ENCODE measurements at regions not wholly inside any gene's neighbourhood (a gene's known extent, or its start where the extent isn't known, plus 50 kb on each side); places are given as distances from the start of the nearest gene placed in this dataset.
A peak's percentile ranks its signal among the peaks of the same experiment; 100 is the strongest.

- Histone ChIP-seq H3K9me3 (no peaks in the 10 kb centered on the region), H3K27me3 (no peaks in the 10 kb centered on the region), H3K36me3 (replicated peaks in 1 of 2; ENCODE audit: insufficient read depth in 1 of 2, low read depth in 2 of 2) (no peaks in the 10 kb centered on the region), H3K4me1 (no peaks in the 10 kb centered on the region), H3K4me3 (no peak overlapping the region), H3K27ac (no peak overlapping the region)
- TF ChIP-seq POLR2A (IDR thresholded peaks at IDR 0.05) (no peak), CTCF (IDR thresholded peaks at IDR 0.05) (no peak)
- ATAC-seq (no peak), DNase-seq (no peak)
- intact Hi-C loops (cut with DNase I): no loop called here
- 85 to 94% methylated on average over 11 of the region's 11 CpGs for WGBS, 2 donors
Observed at GRCh38 chr13:80189889-80190597, 150.9 kb downstream of the SPRY2 start.

GRCh38 chr13:80180740-80181355 lies 160.1 kb downstream of the SPRY2 start:
- Histone ChIP-seq H3K4me1 (no peaks in the 10 kb centered on the region), H3K27ac (no peak overlapping the region), H3K27me3 (no peaks in the 10 kb centered on the region), H3K4me3 (no peak overlapping the region), H3K9me3 (no peaks in the 10 kb centered on the region), H3K36me3 (replicated peaks in 1 of 2; ENCODE audit: insufficient read depth in 1 of 2, low read depth in 2 of 2) (no peaks in the 10 kb centered on the region)
- WGBS, 2 donors: 79 to 81% methylated on average over 8 of the region's 8 CpGs
- TF ChIP-seq POLR2A (IDR thresholded peaks at IDR 0.05): no peak
- no peak for TF ChIP-seq CTCF (IDR thresholded peaks at IDR 0.05)
- intact Hi-C loops (cut with DNase I): no loop called here
- DNase-seq: no peak
- no peak for ATAC-seq

GRCh38 chr13:80177327-80177726 lies 163.6 kb downstream of the SPRY2 start:
- H3K36me3 ChIP-seq (replicated peaks in 1 of 2; ENCODE audit: insufficient read depth in 1 of 2, low read depth in 2 of 2): no peaks in the 10 kb centered on the region
- H3K27me3 ChIP-seq: no peaks in the 10 kb centered on the region
- H3K4me3 ChIP-seq: no peak overlapping the region
- WGBS, 2 donors: 84 to 93% methylated on average over 3 of the region's 3 CpGs
- DNase-seq: no peak
- H3K4me1 ChIP-seq: no peaks in the 10 kb centered on the region
- no peak overlapping the region for H3K27ac ChIP-seq
- ATAC-seq: no peak
- H3K9me3 ChIP-seq: no peaks in the 10 kb centered on the region
- TF ChIP-seq POLR2A (IDR thresholded peaks at IDR 0.05): no peak
- intact Hi-C loops (cut with DNase I): no loop called here

- TF ChIP-seq CTCF (IDR thresholded peaks at IDR 0.05) (no peak), POLR2A (IDR thresholded peaks at IDR 0.05) (no peak)
- no peaks in the 10 kb centered on the region for H3K9me3 ChIP-seq
- no peak overlapping the region for H3K27ac ChIP-seq
- 16% methylated on average over 2 of the region's 2 CpGs for WGBS, 2 donors
- H3K4me1 ChIP-seq: no peaks in the 10 kb centered on the region
- intact Hi-C loops (cut with DNase I): no loop called here
- H3K4me3 ChIP-seq: no peak overlapping the region
- no peaks in the 10 kb centered on the region for H3K36me3 ChIP-seq (replicated peaks in 1 of 2; ENCODE audit: insufficient read depth in 1 of 2, low read depth in 2 of 2)
- ATAC-seq (no peak), DNase-seq (peak in 3 of 4 donors; percentile 10 to 54 (median 13))
- no peaks in the 10 kb centered on the region for H3K27me3 ChIP-seq
Observed at GRCh38 chr13:80173224-80173623, 167.7 kb downstream of the SPRY2 start.

GRCh38 chr13:80171096-80171495 lies 169.8 kb downstream of the SPRY2 start:
- intact Hi-C loops (cut with DNase I): no loop called here
- no peaks in the 10 kb centered on the region for H3K4me1 ChIP-seq
- 68 to 76% methylated on average over 4 of the region's 4 CpGs for WGBS, 2 donors
- no peak for ATAC-seq
- no peak overlapping the region for H3K4me3 ChIP-seq
- no peaks in the 10 kb centered on the region for H3K36me3 ChIP-seq (replicated peaks in 1 of 2; ENCODE audit: insufficient read depth in 1 of 2, low read depth in 2 of 2)
- H3K27me3 ChIP-seq: no peaks in the 10 kb centered on the region
- H3K27ac ChIP-seq: no peak overlapping the region
- DNase-seq: no peak
- H3K9me3 ChIP-seq: no peaks in the 10 kb centered on the region
- no peak for TF ChIP-seq POLR2A (IDR thresholded peaks at IDR 0.05)
- TF ChIP-seq CTCF (IDR thresholded peaks at IDR 0.05): no peak
